NCI-H1105 (cell line): ENCODE measurements at regions not wholly inside any gene's neighbourhood (a gene's known extent, or its start where the extent isn't known, plus 50 kb on each side); places are given as distances from the start of the nearest gene placed in this dataset.
"Not testable (repeated sequence)": the region's sequence is repeated elsewhere in the genome, so short reads cannot be mapped to it uniquely, and the experiment has no call there.

Source experiments
- DNase-seq: peaks from one replicate; lab custom pipeline; 2025; lab: John Stamatoyannopoulos, UW

- DNase-seq, result no peak
Measured at GRCh38 chrX:137882960-137883359, 317.0 kb downstream of the ZIC3 start.

GRCh38 chrX:137884813-137885212 lies 318.9 kb downstream of the ZIC3 start:
- DNase-seq, result not testable (repeated sequence)

GRCh38 chrX:137891431-137891830 lies 325.5 kb downstream of the ZIC3 start:
- DNase-seq, result no peak

GRCh38 chrX:137896123-137896522 lies 330.2 kb downstream of the ZIC3 start:
- DNase-seq, result no peak

- DNase-seq, result no peak
Measured at GRCh38 chrX:137915466-137915865, 349.5 kb downstream of the ZIC3 start.

- DNase-seq, result peak; percentile 79
Measured at GRCh38 chrX:137916090-137916746, 350.3 kb downstream of the ZIC3 start.

GRCh38 chrX:137926090-137926489 lies 360.2 kb downstream of the ZIC3 start:
- DNase-seq, result peak; percentile 18

GRCh38 chrX:137929951-137930350 lies 364.0 kb downstream of the ZIC3 start:
- no peak for DNase-seq

- DNase-seq, result no peak
Measured at GRCh38 chrX:137930533-137930932, 364.6 kb downstream of the ZIC3 start.

- DNase-seq, result not testable (repeated sequence)
Measured at GRCh38 chrX:137934214-137934613, 368.3 kb downstream of the ZIC3 start.

- DNase-seq, result not testable (repeated sequence)
Measured at GRCh38 chrX:137934887-137935286, 369.0 kb downstream of the ZIC3 start.

GRCh38 chrX:137945470-137945869 lies 379.5 kb downstream of the ZIC3 start:
- DNase-seq, result no peak

- no peak for DNase-seq
Measured at GRCh38 chrX:137969191-137969590, 403.3 kb downstream of the ZIC3 start.

- DNase-seq, result no peak
Measured at GRCh38 chrX:137982472-137983172, 416.7 kb downstream of the ZIC3 start.

GRCh38 chrX:137988470-137988869 lies 422.5 kb downstream of the ZIC3 start:
- peak; percentile 11 for DNase-seq

GRCh38 chrX:137998619-137999018 lies 432.7 kb downstream of the ZIC3 start:
- no peak for DNase-seq

GRCh38 chrX:137999071-137999470 lies 433.1 kb downstream of the ZIC3 start:
- DNase-seq, result no peak

GRCh38 chrX:137999552-137999951 lies 433.6 kb downstream of the ZIC3 start:
- no peak for DNase-seq

GRCh38 chrX:138001226-138001625 lies 435.3 kb downstream of the ZIC3 start:
- no peak for DNase-seq

GRCh38 chrX:138006180-138006579 lies 440.3 kb downstream of the ZIC3 start:
- peak; percentile 2 for DNase-seq

GRCh38 chrX:138008281-138008680 lies 442.4 kb downstream of the ZIC3 start:
- DNase-seq, result no peak

- DNase-seq, result no peak
Measured at GRCh38 chrX:138011468-138011867, 445.5 kb downstream of the ZIC3 start.

GRCh38 chrX:138014577-138014976 lies 448.6 kb downstream of the ZIC3 start:
- no peak for DNase-seq
